PC-3 (cell line): ENCODE measurements at regions not wholly inside any gene's neighbourhood (a gene's known extent, or its start where the extent isn't known, plus 50 kb on each side); places are given as distances from the start of the nearest gene placed in this dataset.

Experiments
- ATAC-seq: fragments of 200-7000 bp; cut with Tn5 transposase; 2 replicates; pipeline ENCODE4 v1.9.1; 2020; ENCODE audit warnings: mild to moderate bottlenecking, moderate library complexity
- BruUV-seq: library from RNA; stranded (reverse); fragments of 400-500 nt; replicated peaks from 2 replicates; lab custom pipeline; 2021; lab: Mats Ljungman, UMichigan
- CTCF ChIA-PET: fragments of 300-600 bp; sonication (Branson Sonifier 250); formaldehyde crosslinking; loops from one replicate; lab custom pipeline; 2022; ENCODE audit warnings: antibody characterized with exemption; lab: Charles Lee
- POLR2A ChIA-PET: fragments of 300-600 bp; sonication (Branson Sonifier 250); formaldehyde crosslinking; loops from one replicate; lab custom pipeline; 2022; ENCODE audit warnings: antibody characterized with exemption; ENCODE audit not compliant: unreplicated experiment; lab: Charles Lee
- DNase-seq: peaks from one replicate; pipeline ENCODE4 v3.0.0-alpha.2; 2015
- H2AFZ ChIP-seq: fragments of 300-600 bp; sonication (generic); 2 replicates; pipeline ENCODE4 v1.6.0; 2016; ENCODE audit warnings: antibody characterized with exemption, low read length
- H3F3A ChIP-seq: fragments of 300-600 bp; sonication (generic); one replicate; pipeline ENCODE4 v1.6.0; 2017; ENCODE audit warnings: antibody characterized with exemption, low read length, control low read depth, mild to moderate bottlenecking; ENCODE audit not compliant: unreplicated experiment
- H3K27ac ChIP-seq: fragments of 300-600 bp; sonication (generic); 2 replicates; pipeline ENCODE4 v1.5.1; 2016; ENCODE audit warnings: mild to moderate bottlenecking, low read length
- H3K27me3 ChIP-seq: fragments of 300-600 bp; sonication (generic); 2 replicates; pipeline ENCODE4 v1.6.1; 2016; ENCODE audit warnings: low read length, mixed read lengths
- H3K36me3 ChIP-seq: fragments of 300-600 bp; sonication (generic); 2 replicates; pipeline ENCODE4 v1.6.1; 2016; ENCODE audit warnings: low read depth, mixed run types, low read length, mixed read lengths
- H3K4me1 ChIP-seq: fragments of 300-600 bp; sonication (generic); 2 replicates; pipeline ENCODE4 v1.5.1; 2016; ENCODE audit warnings: low read length; ENCODE audit not compliant: insufficient read depth
- H3K4me2 ChIP-seq: fragments of 300-600 bp; sonication (generic); 2 replicates; pipeline ENCODE4 v1.6.0; 2016; ENCODE audit warnings: low read length
- H3K4me3 ChIP-seq: fragments of 300-600 bp; sonication (generic); 2 replicates; pipeline ENCODE4 v1.5.1; 2016; ENCODE audit warnings: mild to moderate bottlenecking, low read length, mixed read lengths
- H3K79me2 ChIP-seq: fragments of 300-600 bp; sonication (generic); 2 replicates; pipeline ENCODE4 v1.6.1; 2017; ENCODE audit warnings: low read length, mixed read lengths
- H3K9ac ChIP-seq: fragments of 300-600 bp; sonication (generic); 2 replicates; pipeline ENCODE4 v1.6.0; 2016; ENCODE audit warnings: mild to moderate bottlenecking, low read length
- H3K9me2 ChIP-seq: fragments of 300-600 bp; sonication (generic); replicated peaks from 2 replicates; pipeline ENCODE4 v1.6.1; 2016; ENCODE audit warnings: mixed run types, low read length, mixed read lengths
- H3K9me3 ChIP-seq: fragments of 300-600 bp; sonication (generic); 2 replicates; pipeline ENCODE4 v1.6.1; 2016; ENCODE audit warnings: low read length, mixed read lengths
- H4K20me1 ChIP-seq: fragments of 300-600 bp; sonication (generic); 2 replicates; pipeline ENCODE4 v1.6.1; 2016; ENCODE audit warnings: low read length, mixed read lengths
- EZH2 ChIP-seq: fragments of 300-600 bp; sonication (generic); IDR thresholded peaks from one replicate; pipeline ENCODE4 v1.6.1; 2017; ENCODE audit warnings: antibody characterized with exemption, mild to moderate bottlenecking, low read length; ENCODE audit not compliant: unreplicated experiment
- EZH2phosphoT487 ChIP-seq: fragments of 300-600 bp; sonication (generic); IDR thresholded peaks from 2 replicates; pipeline ENCODE4 v1.6.1; 2018; ENCODE audit warnings: mild to moderate bottlenecking, antibody characterized with exemption, low read length, borderline replicate concordance
- intact Hi-C: fragments of 100-400 bp; cut with micrococcal nuclease; formaldehyde crosslinking; loops from 2 replicates; pipeline ENCODE4 v1.9.0; 2023
- TF ChIP-seq, protein P1 (sequence below): fragments of 300-600 bp; sonication (generic); conservative IDR thresholded peaks from 2 replicates; pipeline ENCODE4 v1.5.1; 2017; ENCODE audit warnings: antibody characterized with exemption, low read depth, mild to moderate bottlenecking, low read length

DNA sequence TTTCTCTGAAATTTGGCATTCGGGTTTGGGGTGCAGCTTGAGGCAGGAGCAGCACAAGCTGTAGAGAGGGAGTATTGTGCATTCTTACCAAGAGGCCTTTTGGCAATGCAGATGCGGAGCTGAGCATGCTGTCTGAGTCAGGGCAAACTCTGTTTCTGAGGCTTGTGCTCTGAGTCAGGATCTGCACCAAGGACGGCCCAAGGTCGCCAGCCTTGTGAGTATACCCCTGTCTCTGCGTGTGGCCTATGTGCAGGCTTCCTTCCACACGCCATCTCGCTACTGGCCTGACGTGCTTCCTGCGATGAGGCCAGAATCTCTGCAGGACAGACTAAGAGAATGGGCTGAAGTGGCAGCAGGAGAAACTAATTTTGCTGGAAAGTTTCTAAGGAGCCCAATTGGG, 83.8 kb upstream of the ROPN1 start:
- Histone ChIP-seq H3K4me3 (no peak overlapping the region), H3K4me2 (no peak overlapping the region), H3K36me3 (no peaks in the 10 kb centered on the region; the same call in 1 of the 2 replicates), H3K9me3 (no peaks in the 10 kb centered on the region), H3F3A (no peaks in the 10 kb centered on the region), H3K27me3 (peaks cover 45% of the 10 kb centered on the region), H4K20me1 (no peaks in the 10 kb centered on the region), H3K9ac (no peak overlapping the region), H2AFZ (no peak overlapping the region), H3K4me1 (no peaks in the 10 kb centered on the region), H3K9me2 (0 out of 2 replicates have a peak, but pooled peaks cover 3% of the 10 kb centered on the region), H3K79me2 (no peaks in the 10 kb centered on the region), H3K27ac (no peak overlapping the region)
- intact Hi-C loops: loop anchor here (5.0 kb wide), 1 partner anchor 423 kb away; no protein-coding TSS in a partner anchor
- TF ChIP-seq, protein P1, sequence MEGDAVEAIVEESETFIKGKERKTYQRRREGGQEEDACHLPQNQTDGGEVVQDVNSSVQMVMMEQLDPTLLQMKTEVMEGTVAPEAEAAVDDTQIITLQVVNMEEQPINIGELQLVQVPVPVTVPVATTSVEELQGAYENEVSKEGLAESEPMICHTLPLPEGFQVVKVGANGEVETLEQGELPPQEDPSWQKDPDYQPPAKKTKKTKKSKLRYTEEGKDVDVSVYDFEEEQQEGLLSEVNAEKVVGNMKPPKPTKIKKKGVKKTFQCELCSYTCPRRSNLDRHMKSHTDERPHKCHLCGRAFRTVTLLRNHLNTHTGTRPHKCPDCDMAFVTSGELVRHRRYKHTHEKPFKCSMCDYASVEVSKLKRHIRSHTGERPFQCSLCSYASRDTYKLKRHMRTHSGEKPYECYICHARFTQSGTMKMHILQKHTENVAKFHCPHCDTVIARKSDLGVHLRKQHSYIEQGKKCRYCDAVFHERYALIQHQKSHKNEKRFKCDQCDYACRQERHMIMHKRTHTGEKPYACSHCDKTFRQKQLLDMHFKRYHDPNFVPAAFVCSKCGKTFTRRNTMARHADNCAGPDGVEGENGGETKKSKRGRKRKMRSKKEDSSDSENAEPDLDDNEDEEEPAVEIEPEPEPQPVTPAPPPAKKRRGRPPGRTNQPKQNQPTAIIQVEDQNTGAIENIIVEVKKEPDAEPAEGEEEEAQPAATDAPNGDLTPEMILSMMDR: no peak
- no peak for TF ChIP-seq EZH2
- TF ChIP-seq EZH2phosphoT487: no peak
- CTCF ChIA-PET: no interaction called here
- POLR2A ChIA-PET: no interaction called here
- ATAC-seq (no peak), DNase-seq (no peak)
- no TSS peak for BruUV-seq

DNA sequence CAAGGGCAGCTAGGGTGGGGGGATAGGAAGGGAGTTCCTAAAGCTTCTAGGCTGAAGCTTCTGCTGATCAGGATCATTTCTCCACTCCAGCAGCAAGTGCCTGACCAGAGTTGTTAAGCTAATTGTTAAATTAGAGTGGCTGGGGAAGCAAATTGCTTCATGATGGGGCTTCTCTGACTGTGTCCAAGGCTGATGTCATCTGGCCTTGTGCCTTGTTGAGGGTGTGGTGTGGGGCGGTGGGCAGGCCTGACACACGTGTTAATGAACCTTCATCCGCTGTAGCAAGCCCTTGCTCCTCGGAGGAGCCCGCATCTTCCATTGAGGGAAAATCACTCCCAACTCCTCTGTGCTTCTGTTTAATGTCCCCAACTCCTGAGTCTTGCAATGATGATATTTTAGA, 84.3 kb upstream of the ROPN1 start:
- peaks cover 42% of the 10 kb centered on the region for H3K27me3 ChIP-seq
- intact Hi-C loops: loop anchor here (5.0 kb wide), 1 partner anchor 424 kb away; no protein-coding TSS in a partner anchor
- no peak overlapping the region for H2AFZ ChIP-seq
- DNase-seq (no peak), ATAC-seq (no peak)
- H3K36me3 ChIP-seq: no peaks in the 10 kb centered on the region; the same call in 1 of the 2 replicates
- no peaks in the 10 kb centered on the region for H3K79me2 ChIP-seq
- no TSS peak for BruUV-seq
- ChIA-PET CTCF (no interaction called here), POLR2A (no interaction called here)
- H3K4me1 ChIP-seq: no peaks in the 10 kb centered on the region
- H4K20me1 ChIP-seq: no peaks in the 10 kb centered on the region
- H3F3A ChIP-seq: no peaks in the 10 kb centered on the region
- H3K9me3 ChIP-seq: no peaks in the 10 kb centered on the region
- no peak overlapping the region for H3K9ac ChIP-seq
- no peak overlapping the region for H3K4me3 ChIP-seq
- H3K4me2 ChIP-seq: no peak overlapping the region
- H3K9me2 ChIP-seq: 0 out of 2 replicates have a peak, but pooled peaks cover 3% of the 10 kb centered on the region
- TF ChIP-seq EZH2: no peak
- TF ChIP-seq EZH2phosphoT487: no peak
- TF ChIP-seq, protein P1: no peak
- H3K27ac ChIP-seq: no peak overlapping the region
